Activated T-cell treated with anti-CD3 and anti-CD28 coated beads, Interleukin-2, amount 50 U/mL, for 48 hours (primary cell): ENCODE measurements at regions not wholly inside any gene's neighbourhood (a gene's known extent, or its start where the extent isn't known, plus 50 kb on each side); places are given as distances from the start of the nearest gene placed in this dataset.

Experiments
- DNase-seq, 2 experiments: peaks; one replicate each; pipeline ENCODE4 v3.0.0-alpha.2; 2020

GRCh38 chr20:39890697-39891096, 798.3 kb downstream of the MAFB start:
- DNase-seq: no peak

- no peak for DNase-seq
Measured at GRCh38 chr20:39888310-39888709, 800.7 kb downstream of the MAFB start.

GRCh38 chr20:39886650-39887190, 802.3 kb downstream of the MAFB start:
- DNase-seq: no peak

- DNase-seq: peak in 1 of 2 experiments; percentile 28
Measured at GRCh38 chr20:39885975-39886649, 802.9 kb downstream of the MAFB start.

- DNase-seq: no peak
Measured at GRCh38 chr20:39882806-39883205, 806.2 kb downstream of the MAFB start.

GRCh38 chr20:39880890-39881289, 808.1 kb downstream of the MAFB start:
- DNase-seq: no peak

GRCh38 chr20:39879296-39879695, 809.7 kb downstream of the MAFB start:
- DNase-seq: no peak

- DNase-seq: no peak
Measured at GRCh38 chr20:39878809-39879208, 810.2 kb downstream of the MAFB start.

GRCh38 chr20:39878320-39878719, 810.7 kb downstream of the MAFB start:
- DNase-seq: no peak

GRCh38 chr20:39877788-39878187, 811.2 kb downstream of the MAFB start:
- DNase-seq: no peak

- DNase-seq: no peak
Measured at GRCh38 chr20:39876976-39877635, 811.9 kb downstream of the MAFB start.

DNA sequence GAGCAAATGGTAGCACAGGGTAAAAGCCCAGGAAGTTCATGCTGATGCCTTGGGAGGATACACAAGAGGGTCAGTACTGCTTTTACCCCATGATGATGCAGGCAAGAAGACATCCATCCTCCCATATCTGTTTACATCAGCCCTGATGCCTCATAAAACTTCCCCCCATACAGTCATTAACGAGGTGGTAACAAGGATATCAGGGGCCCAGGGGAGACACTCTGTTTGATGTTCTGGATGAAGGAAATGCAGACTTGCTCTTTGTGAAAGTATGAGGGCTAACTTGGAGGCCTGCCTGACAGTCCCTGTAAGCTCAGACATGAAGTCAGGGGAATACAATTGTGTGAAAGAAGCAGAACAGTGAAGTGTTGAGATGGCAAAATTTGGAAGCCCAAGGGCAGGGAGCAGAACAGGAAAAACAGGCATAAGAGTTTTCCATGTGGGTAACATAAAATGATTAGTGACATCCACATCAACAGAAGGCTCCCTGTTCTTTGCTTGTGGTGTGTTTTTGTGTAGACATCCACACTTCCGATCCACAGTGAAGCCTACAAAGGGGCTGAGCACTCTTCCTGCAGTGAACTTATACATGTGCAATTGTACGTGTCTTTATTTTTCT, 813.4 kb downstream of the MAFB start:
- no peak for DNase-seq

DNA sequence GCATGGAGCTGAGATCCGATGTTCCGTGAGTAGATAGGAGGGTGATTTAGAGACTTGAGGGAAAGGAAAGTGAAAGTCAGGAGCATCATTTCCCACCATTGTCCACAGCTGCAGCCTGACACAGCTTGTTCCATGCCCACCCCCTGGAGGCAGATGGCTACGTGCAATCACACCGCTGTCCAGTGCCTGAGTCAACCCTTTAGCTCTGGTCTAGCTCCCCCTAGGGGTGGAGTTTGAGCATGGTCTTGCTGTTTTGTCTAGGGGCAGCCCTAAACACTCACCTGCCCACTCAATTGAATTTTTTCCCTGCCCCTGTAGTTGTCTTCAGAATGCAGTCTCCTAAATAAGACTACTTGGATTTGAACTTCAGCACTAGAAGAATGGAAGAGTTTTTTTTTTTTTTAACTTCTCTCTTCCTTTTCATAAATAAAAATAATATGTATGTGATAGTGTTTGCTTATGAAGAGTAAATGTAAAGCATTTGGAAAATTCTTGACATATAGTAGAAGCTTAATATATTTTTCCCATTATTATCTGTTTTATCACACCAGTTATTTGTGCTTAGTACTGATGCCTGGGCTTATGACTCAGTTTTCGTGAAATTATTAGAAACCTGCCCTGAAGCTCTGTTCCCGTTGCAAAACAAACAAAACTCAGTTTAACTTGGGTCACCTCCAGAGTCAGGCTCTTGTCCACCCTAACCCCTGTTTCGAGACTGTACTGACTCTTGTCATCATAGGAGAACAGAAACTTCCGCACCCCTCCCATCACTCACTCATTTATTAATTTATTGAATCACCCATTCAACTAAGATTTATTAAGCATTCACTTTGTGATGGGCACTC, 814.8 kb downstream of the MAFB start:
- peak; percentile 43 to 48 for DNase-seq

DNA sequence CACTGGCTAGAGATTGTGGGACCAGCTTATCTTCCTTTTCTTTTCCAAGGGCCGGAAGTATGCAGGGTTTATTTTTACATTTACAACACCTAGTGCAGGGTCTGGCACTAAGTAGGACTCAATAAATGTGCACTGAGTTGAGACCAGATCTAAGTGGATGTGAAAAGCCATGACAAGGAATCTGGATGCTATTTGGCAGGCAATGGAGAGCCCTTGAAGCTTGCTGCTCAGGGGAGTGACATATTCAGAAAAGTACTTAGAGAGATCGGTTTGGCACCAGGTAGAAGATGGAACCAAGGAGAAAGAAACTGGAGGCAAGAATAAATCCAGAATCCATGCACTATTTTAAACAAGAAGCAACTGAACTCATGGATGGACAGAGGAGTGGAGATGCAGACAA, 815.8 kb downstream of the MAFB start:
- DNase-seq: no peak

- DNase-seq: no peak
Measured at GRCh38 chr20:39871013-39871412, 818.0 kb downstream of the MAFB start.

DNA sequence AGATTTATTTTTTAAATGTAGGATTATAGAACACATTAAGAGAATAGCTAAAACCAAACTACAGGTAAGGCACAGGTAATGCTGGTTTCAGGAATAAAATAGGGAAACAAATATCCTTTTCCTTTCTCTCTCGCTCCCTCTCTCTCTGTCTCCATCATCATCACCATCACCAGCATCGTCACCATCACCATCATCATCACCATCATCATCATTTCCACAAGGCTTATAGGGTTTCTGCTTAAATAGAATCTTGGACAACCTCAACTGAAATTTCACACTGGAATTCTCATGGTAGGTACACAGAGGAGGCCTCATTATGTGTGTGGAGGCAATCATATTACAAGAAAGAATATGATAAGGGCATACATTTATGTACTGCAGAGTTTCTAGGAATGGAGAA, 823.6 kb downstream of the MAFB start:
- DNase-seq: no peak

- DNase-seq: no peak
Measured at GRCh38 chr20:39862470-39862891, 826.6 kb downstream of the MAFB start.

DNA sequence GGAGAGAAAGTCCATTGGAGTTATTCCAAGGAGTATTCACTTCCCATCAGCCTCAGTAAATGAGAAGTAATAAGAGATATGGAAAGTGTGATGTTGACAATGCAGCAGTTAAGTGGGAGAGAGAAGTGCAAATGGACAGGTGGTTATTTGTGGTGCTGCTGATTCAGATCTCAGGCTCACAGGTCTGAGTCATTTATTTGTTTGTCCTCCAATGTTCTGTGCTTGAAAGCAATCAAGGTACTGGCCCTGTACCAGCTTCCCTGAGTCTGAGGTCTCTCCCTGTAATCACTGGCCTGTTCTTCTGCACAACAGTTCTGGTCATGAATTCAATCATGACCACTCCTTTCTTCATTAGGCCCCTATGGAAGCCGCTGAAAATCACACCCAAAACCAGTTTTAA, 827.7 kb downstream of the MAFB start:
- DNase-seq: no peak

- no peak for DNase-seq
Measured at GRCh38 chr20:39857835-39858234, 831.2 kb downstream of the MAFB start.

DNA sequence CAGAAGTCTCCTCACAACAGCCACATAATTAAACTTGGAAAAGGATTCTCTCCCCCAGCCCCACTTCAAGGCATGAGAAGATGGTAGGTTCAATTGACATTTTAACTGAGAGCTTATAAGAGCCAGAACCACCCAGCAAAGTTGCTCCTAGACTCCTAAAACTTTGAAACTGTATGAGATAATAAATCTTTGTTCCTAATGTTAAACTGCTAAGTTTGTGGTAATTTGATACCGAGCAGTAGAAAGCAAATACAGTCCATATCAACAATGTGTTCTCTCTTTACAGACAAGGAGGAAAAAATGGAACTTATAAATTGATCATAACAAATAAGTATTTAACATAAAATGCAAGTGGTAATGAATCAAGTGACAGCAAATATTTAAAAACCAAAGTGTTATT, 831.8 kb downstream of the MAFB start:
- no peak for DNase-seq

DNA sequence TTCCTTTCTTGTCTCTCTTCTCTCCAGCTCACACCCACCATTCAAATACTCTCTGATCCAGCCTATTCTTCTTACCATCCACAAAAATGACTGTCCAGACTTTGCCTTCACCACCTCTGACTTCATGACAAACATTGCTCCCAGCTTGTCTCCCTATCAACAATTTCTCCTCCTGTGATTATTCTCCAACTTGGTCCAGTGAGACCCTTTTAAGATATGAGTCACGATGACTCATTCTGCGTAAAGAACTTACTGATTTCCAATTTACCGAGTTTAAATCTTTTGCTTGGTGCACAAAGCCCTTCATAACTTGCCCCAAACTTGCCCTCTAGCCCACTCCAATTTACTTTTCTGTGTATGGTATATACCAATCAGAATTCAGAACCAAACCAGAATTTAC, 833.2 kb downstream of the MAFB start:
- no peak for DNase-seq

GRCh38 chr20:39855056-39855455, 834.0 kb downstream of the MAFB start:
- no peak for DNase-seq

- DNase-seq: no peak
Measured at GRCh38 chr20:39853636-39854035, 835.4 kb downstream of the MAFB start.
